ENCODE measurements at regions not wholly inside any gene's neighbourhood (a gene's known extent, or its start where the extent isn't known, plus 50 kb on each side); places are given as distances from the start of the nearest gene placed in this dataset.
"Not testable (repeated sequence)": the region's sequence is repeated elsewhere in the genome, so short reads cannot be mapped to it uniquely, and the experiment has no call there.

DNA sequence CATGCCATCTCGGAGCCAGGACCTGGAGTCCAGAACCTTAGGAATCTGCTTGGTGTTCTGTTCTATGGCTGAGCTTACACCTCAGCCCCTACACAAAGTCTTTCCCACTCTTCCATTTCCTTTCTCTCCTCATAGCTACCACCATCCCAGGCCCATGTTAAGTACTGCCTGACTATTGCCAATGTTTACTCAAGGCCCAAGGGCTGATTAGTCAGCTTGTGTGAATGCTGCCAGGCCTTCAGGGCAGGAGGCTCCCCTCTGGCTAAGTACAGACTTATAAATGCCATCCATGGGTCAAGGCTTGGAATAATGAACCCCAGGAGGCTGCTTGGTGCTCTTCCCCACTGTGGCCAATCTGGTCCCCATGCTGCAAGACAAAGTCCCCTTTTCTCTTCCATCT is 411.6 kb upstream of the MAGEB18 start:
- no peak overlapping the region for H3K4me3 ChIP-seq (ENCODE audit: low read length)
- TF ChIP-seq, protein P1, sequence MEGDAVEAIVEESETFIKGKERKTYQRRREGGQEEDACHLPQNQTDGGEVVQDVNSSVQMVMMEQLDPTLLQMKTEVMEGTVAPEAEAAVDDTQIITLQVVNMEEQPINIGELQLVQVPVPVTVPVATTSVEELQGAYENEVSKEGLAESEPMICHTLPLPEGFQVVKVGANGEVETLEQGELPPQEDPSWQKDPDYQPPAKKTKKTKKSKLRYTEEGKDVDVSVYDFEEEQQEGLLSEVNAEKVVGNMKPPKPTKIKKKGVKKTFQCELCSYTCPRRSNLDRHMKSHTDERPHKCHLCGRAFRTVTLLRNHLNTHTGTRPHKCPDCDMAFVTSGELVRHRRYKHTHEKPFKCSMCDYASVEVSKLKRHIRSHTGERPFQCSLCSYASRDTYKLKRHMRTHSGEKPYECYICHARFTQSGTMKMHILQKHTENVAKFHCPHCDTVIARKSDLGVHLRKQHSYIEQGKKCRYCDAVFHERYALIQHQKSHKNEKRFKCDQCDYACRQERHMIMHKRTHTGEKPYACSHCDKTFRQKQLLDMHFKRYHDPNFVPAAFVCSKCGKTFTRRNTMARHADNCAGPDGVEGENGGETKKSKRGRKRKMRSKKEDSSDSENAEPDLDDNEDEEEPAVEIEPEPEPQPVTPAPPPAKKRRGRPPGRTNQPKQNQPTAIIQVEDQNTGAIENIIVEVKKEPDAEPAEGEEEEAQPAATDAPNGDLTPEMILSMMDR (conservative IDR thresholded peaks at IDR 0.05; ENCODE audit: low read length): no peak
- no peak for DNase-seq (ENCODE audit: low read depth)

DNA sequence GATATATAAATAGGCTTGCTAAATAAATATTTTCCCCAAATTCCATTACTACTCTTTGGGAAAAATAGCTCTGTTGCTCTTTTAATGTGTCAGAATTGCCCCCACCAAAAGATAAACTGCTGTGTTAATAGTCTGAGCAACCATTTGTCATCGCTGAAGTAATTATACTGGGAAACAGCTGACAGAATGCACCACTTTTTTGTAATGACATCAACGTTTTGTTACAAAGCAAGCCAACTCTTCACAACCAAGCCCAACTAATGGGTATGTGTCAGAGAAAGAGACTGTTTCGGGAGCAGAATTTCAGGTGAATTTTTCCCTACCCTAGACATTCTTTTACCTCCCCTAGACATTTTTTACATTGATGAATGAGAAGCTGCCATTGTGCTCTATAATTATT is 405.0 kb upstream of the MAGEB18 start:
- DNase-seq (ENCODE audit: low read depth): no peak
- no peak overlapping the region for H3K4me3 ChIP-seq (ENCODE audit: low read length)
- TF ChIP-seq, protein P1 (conservative IDR thresholded peaks at IDR 0.05; ENCODE audit: low read length): no peak

DNA sequence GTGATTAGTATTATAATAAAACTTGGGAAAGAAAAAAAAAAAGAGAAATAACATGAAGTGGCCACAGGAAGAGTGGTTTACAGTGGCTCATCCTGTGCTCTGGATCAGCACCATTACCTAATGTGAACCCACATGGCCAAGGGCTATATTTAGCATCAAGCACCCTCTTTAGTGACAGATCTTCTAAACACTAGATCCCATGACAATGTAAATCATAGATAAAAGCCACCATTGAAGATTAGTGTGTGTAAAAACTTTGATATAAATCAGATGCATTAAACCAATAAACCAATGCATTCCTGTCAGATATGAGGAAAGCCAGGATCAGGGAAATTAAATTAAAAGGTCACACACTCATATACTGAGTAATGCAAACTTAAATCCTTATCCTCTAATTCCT is 400.6 kb upstream of the MAGEB18 start:
- TF ChIP-seq, protein P1 (conservative IDR thresholded peaks at IDR 0.05; ENCODE audit: low read length): no peak
- H3K4me3 ChIP-seq (ENCODE audit: low read length): no peak overlapping the region
- no peak for DNase-seq (ENCODE audit: low read depth)

DNA sequence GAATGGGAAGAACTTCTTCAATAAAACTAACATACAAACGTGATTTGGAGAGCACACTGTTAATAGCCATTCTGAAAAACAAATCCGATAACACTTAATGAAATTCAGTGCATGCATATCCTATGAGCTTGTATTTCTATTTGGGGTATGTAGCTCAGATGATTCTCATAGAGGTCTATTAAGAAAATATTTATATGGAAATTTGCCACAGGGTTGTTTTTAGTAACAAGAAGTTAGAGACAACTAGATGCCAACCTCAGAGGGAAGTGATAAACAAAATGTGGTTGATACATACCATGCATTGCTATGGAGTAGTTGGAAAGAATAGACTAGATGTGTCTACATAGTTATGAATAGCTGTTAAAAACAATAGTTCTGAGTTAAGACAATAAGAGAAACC is 395.8 kb upstream of the MAGEB18 start:
- no peak overlapping the region for H3K4me3 ChIP-seq (ENCODE audit: low read length)
- TF ChIP-seq, protein P1 (conservative IDR thresholded peaks at IDR 0.05; ENCODE audit: low read length): no peak
- DNase-seq (ENCODE audit: low read depth): no peak

DNA sequence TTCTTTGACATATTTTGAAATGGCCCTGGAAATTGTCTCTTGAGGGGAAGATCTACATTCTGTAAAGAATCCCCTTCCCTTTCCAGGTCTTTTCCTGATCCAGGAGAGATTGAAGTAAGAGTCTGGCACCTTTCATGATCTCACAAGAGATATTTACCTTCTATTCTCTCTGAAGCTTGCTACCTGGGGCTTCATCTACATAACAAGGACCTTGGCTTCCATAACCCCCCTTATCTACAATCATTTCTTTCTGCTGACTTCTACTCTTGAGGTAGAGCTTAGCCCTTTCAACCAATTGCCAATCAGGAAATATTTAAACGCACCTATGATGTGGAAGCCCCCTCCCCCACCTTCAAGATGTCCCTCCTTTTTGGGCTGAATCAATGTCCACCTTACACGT is 383.7 kb upstream of the MAGEB18 start:
- TF ChIP-seq, protein P1 (conservative IDR thresholded peaks at IDR 0.05; ENCODE audit: low read length): no peak
- no peak overlapping the region for H3K4me3 ChIP-seq (ENCODE audit: low read length)
- DNase-seq (ENCODE audit: low read depth): no peak

DNA sequence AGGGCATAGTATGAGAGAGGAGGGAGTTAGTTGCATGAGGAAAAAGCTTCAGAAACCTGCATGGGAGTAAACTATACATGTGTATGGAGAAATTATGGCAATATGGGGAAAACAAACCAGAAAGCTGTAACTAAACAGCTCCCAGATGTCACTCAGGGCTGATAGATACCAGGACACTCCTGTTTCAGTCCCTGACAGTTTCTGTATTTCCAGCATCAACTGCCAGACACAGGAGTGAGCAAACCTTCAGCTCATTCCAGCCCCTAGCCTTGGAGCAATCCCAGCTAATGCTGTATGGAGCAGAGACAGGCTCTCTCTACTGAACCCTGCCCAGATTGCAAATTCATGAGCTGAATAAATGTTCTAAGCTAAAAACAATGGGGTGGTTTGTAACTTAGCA is 382.9 kb upstream of the MAGEB18 start:
- TF ChIP-seq, protein P1 (conservative IDR thresholded peaks at IDR 0.05; ENCODE audit: low read length): no peak
- no peak for DNase-seq (ENCODE audit: low read depth)

DNA sequence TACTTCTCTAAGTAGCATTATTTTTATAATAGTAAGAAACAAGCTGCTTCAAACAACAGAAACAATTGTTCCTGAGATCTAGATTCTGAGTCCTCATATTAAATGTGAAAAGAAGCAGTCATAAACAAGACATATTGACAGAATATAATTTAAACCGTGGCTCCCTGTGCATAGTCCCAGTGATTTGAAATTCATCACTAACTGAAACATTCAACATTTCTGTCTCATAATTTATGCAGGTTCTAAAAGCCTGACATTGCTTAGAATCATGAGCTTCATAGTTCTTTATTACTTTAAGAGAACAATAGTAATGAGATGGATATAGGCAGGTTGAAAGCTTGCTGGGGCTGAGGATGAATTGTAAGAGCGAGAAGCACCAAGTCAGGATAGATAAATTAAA is 375.5 kb upstream of the MAGEB18 start:
- H3K4me3 ChIP-seq (ENCODE audit: low read length): no peak overlapping the region
- no peak for DNase-seq (ENCODE audit: low read depth)
- TF ChIP-seq, protein P1 (conservative IDR thresholded peaks at IDR 0.05; ENCODE audit: low read length): no peak

More for the DNA sequence above, 382.9 kb upstream of the MAGEB18 start:
- H3K4me3 ChIP-seq (ENCODE audit: low read length): no peak overlapping the region

DNA sequence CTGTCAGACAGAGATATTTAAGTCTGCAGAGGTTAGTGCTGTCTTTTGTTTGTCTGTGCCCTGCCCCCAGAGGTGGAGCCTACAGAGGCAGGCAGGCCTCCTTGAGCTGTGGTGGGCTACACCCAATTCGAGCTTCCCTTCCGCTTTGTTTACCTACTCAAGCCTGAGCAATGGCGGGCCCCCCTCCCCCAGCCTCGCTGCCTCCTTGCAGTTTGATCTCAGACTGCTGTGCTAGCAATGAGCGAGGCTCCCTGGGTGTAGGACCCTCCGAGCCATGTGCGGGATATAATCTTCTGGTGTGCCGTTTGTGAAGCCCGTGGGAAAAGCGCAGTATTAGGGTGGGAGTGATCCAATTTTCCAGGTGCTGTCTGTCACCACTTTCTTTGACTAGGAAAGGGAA is 366.3 kb upstream of the MAGEB18 start:
- H3K4me3 ChIP-seq (ENCODE audit: low read length); DNase-seq (ENCODE audit: low read depth): not testable (repeated sequence)

DNA sequence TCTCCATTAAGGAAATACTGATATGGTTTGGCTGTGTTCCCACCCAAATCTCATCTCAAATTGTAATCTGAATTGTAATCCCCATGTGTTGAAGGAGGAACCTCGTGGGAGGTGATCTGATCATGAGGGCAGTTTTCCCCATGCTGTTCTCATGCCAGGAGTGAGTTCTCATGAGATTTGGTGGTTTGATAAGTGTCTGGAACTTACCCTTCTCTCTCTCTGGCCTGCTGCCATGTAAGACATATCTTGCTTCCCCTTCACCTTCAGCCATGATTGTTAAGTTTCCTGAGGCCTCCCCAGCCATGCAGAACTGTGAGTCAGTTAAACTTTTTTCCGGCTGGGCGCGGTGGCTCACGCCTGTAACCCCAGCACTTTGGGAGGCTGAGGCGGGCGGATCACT is 340.3 kb upstream of the MAGEB18 start:
- DNase-seq (ENCODE audit: low read depth); H3K4me3 ChIP-seq (ENCODE audit: low read length): not testable (repeated sequence)

Data from AG10803 (cell line).